ENCODE measurements at regions not wholly inside any gene's neighbourhood (a gene's known extent, or its start where the extent isn't known, plus 50 kb on each side); places are given as distances from the start of the nearest gene placed in this dataset.

- H4K20me1 ChIP-seq (ENCODE audit: insufficient read depth, low read length): no peaks in the 10 kb centered on the region
- no peaks in the 10 kb centered on the region for H3K4me1 ChIP-seq (ENCODE audit: insufficient read depth, low read length)
- H3K79me2 ChIP-seq (ENCODE audit: insufficient read depth, low read length): no peaks in the 10 kb centered on the region
- no peak overlapping the region for H3K27ac Mint-ChIP-seq (ENCODE audit: unreplicated experiment)
- no peak overlapping the region for H3K4me2 ChIP-seq (ENCODE audit: low read length)
- TF ChIP-seq EZH2 (IDR thresholded peaks at IDR 0.05; ENCODE audit: insufficient read depth, low read length) (no peak), CTCF (IDR thresholded peaks at IDR 0.05; ENCODE audit: insufficient read depth, low read depth, low read length) (no peak)
- no peak for DNase-seq (ENCODE audit: low read depth)
- no peak overlapping the region for H3K4me3 ChIP-seq (ENCODE audit: insufficient read depth, low read depth, low read length)
- H3K9ac ChIP-seq (ENCODE audit: low read length): no peak overlapping the region
- H3K27ac ChIP-seq (ENCODE audit: low read depth, low read length): no peak overlapping the region
- no peaks in the 10 kb centered on the region for H3K27me3 Mint-ChIP-seq (ENCODE audit: low read depth, unreplicated experiment)
- no peaks in the 10 kb centered on the region for H3K27me3 ChIP-seq (ENCODE audit: insufficient read depth, low read length)
- no peak overlapping the region for H3K4me3 Mint-ChIP-seq (ENCODE audit: unreplicated experiment)
- no peak for FAIRE-seq
- no peak overlapping the region for H2AFZ ChIP-seq (ENCODE audit: low read depth, low read length)
- H3K36me3 Mint-ChIP-seq (ENCODE audit: low read depth, unreplicated experiment): no peaks in the 10 kb centered on the region
- H3K9me3 Mint-ChIP-seq (ENCODE audit: unreplicated experiment): no peaks in the 10 kb centered on the region
- no peaks in the 10 kb centered on the region for H3K9me3 ChIP-seq (ENCODE audit: insufficient read depth, low read depth, low read length)
- H3K4me1 Mint-ChIP-seq (ENCODE audit: low read depth, unreplicated experiment): no peaks in the 10 kb centered on the region
- no peaks in the 10 kb centered on the region for H3K36me3 ChIP-seq (ENCODE audit: insufficient read depth, low read length)
Observed at GRCh38 chr18:33983126-33983525, 241.6 kb downstream of the NOL4 start.

GRCh38 chr18:33960417-33960816 lies 264.3 kb downstream of the NOL4 start:
- Mint-ChIP-seq H3K4me3 (ENCODE audit: unreplicated experiment) (no peak overlapping the region), H3K4me1 (ENCODE audit: low read depth, unreplicated experiment) (no peaks in the 10 kb centered on the region), H3K27ac (ENCODE audit: unreplicated experiment) (no peak overlapping the region), H3K36me3 (ENCODE audit: low read depth, unreplicated experiment) (no peaks in the 10 kb centered on the region), H3K9me3 (ENCODE audit: unreplicated experiment) (no peaks in the 10 kb centered on the region), H3K27me3 (ENCODE audit: low read depth, unreplicated experiment) (no peaks in the 10 kb centered on the region)
- FAIRE-seq (no peak), DNase-seq (ENCODE audit: low read depth) (no peak)
- H3K27ac ChIP-seq (ENCODE audit: low read depth, low read length): no peak overlapping the region
- TF ChIP-seq EZH2 (IDR thresholded peaks at IDR 0.05; ENCODE audit: insufficient read depth, low read length) (no peak), CTCF (IDR thresholded peaks at IDR 0.05; ENCODE audit: insufficient read depth, low read depth, low read length) (no peak)
- H3K4me1 ChIP-seq (ENCODE audit: insufficient read depth, low read length): no peaks in the 10 kb centered on the region
- H3K4me3 ChIP-seq (ENCODE audit: insufficient read depth, low read depth, low read length): no peak overlapping the region
- H3K9me3 ChIP-seq (ENCODE audit: insufficient read depth, low read depth, low read length): no peaks in the 10 kb centered on the region
- H3K4me2 ChIP-seq (ENCODE audit: low read length): no peak overlapping the region
- H3K9ac ChIP-seq (ENCODE audit: low read length): no peak overlapping the region
- no peaks in the 10 kb centered on the region for H3K27me3 ChIP-seq (ENCODE audit: insufficient read depth, low read length)
- H3K36me3 ChIP-seq (ENCODE audit: insufficient read depth, low read length): no peaks in the 10 kb centered on the region
- H3K79me2 ChIP-seq (ENCODE audit: insufficient read depth, low read length): no peaks in the 10 kb centered on the region
- no peaks in the 10 kb centered on the region for H4K20me1 ChIP-seq (ENCODE audit: insufficient read depth, low read length)
- no peak overlapping the region for H2AFZ ChIP-seq (ENCODE audit: low read depth, low read length)

GRCh38 chr18:33959609-33960008 lies 265.1 kb downstream of the NOL4 start:
- TF ChIP-seq CTCF (IDR thresholded peaks at IDR 0.05; ENCODE audit: insufficient read depth, low read depth, low read length) (no peak), EZH2 (IDR thresholded peaks at IDR 0.05; ENCODE audit: insufficient read depth, low read length) (no peak)
- Histone ChIP-seq H3K27me3 (ENCODE audit: insufficient read depth, low read length) (no peaks in the 10 kb centered on the region), H3K27ac (ENCODE audit: low read depth, low read length) (no peak overlapping the region), H3K4me1 (ENCODE audit: insufficient read depth, low read length) (no peaks in the 10 kb centered on the region), H3K9ac (ENCODE audit: low read length) (no peak overlapping the region), H3K4me2 (ENCODE audit: low read length) (no peak overlapping the region), H3K79me2 (ENCODE audit: insufficient read depth, low read length) (no peaks in the 10 kb centered on the region), H2AFZ (ENCODE audit: low read depth, low read length) (no peak overlapping the region), H3K9me3 (ENCODE audit: insufficient read depth, low read depth, low read length) (no peaks in the 10 kb centered on the region), H4K20me1 (ENCODE audit: insufficient read depth, low read length) (no peaks in the 10 kb centered on the region), H3K36me3 (ENCODE audit: insufficient read depth, low read length) (no peaks in the 10 kb centered on the region), H3K4me3 (ENCODE audit: insufficient read depth, low read depth, low read length) (no peak overlapping the region)
- no peak overlapping the region for H3K4me3 Mint-ChIP-seq (ENCODE audit: unreplicated experiment)
- DNase-seq (ENCODE audit: low read depth) (no peak), FAIRE-seq (no peak)
- H3K4me1 Mint-ChIP-seq (ENCODE audit: low read depth, unreplicated experiment): no peaks in the 10 kb centered on the region
- no peaks in the 10 kb centered on the region for H3K9me3 Mint-ChIP-seq (ENCODE audit: unreplicated experiment)
- no peaks in the 10 kb centered on the region for H3K36me3 Mint-ChIP-seq (ENCODE audit: low read depth, unreplicated experiment)
- H3K27me3 Mint-ChIP-seq (ENCODE audit: low read depth, unreplicated experiment): no peaks in the 10 kb centered on the region
- H3K27ac Mint-ChIP-seq (ENCODE audit: unreplicated experiment): no peak overlapping the region

Measured in astrocyte (in vitro differentiated cells and primary cell).